ENCODE measurements at regions not wholly inside any gene's neighbourhood (a gene's known extent, or its start where the extent isn't known, plus 50 kb on each side); places are given as distances from the start of the nearest gene placed in this dataset.

- TF ChIP-seq CTCF (conservative IDR thresholded peaks at IDR 0.05 in 1 of 2, IDR thresholded peaks at IDR 0.05 in 1 of 2; ENCODE audit: low read depth in 1 of 2, low read length in 2 of 2), result no peak
- TF ChIP-seq EZH2 (IDR thresholded peaks at IDR 0.05; ENCODE audit: low read length, missing control alignments), result no peak
Observed at GRCh38 chr2:41483982-41484857, 563.6 kb upstream of the PKDCC start.

Data from fibroblast of lung (primary cell).